ENCODE measurements at regions not wholly inside any gene's neighbourhood (a gene's known extent, or its start where the extent isn't known, plus 50 kb on each side); places are given as distances from the start of the nearest gene placed in this dataset.

DNA sequence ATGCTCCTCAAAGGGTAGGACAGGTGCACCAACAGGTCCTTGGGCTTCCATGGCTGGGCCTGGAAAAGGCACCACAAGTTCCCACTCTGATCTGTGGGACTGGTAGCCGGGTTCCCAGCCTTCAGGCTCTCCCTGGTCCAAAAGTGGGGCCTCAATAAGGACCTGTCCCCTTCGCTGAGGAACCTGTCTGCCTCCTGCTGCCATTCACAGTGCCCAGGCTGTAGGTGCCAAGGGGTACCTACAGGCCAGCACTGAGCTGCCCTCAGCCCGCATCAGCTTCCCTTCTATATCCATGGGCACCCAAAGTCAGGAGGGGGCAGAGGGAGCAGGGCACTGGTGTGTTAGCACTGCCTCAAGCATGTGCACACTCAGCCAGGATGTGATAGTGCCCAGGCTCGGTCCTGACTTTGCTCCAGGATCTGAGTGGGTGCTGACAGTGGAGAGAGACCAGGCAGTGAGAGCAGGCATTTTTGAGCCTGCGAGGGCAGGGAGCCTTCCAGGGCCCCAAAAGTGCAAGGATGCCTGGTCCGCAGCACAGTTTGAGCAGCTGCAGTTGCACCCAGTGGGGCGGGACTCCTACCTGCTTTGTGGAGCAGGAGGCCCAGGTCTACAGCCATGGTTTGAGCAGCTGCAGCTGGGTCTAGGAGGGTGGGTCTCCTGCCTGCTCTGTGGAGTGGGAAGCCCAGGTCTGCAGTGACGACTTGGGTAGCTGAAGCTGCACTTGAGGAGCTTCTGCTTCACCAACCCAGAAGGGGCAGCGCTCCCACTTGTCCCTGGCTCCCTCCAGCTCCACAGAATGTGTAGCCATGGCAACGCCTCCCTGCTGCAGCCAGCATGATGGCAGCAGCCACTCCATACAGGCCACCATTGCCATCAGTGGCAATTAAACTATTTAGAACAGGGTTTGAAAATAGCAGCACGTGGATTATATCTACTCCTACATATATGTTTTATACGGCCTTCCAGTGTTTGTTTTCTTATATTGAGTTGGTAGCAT is 376.4 kb downstream of the KCTD8 start:
- no peak for DNase-seq (ENCODE audit: extremely low read depth, low read depth)

DNA sequence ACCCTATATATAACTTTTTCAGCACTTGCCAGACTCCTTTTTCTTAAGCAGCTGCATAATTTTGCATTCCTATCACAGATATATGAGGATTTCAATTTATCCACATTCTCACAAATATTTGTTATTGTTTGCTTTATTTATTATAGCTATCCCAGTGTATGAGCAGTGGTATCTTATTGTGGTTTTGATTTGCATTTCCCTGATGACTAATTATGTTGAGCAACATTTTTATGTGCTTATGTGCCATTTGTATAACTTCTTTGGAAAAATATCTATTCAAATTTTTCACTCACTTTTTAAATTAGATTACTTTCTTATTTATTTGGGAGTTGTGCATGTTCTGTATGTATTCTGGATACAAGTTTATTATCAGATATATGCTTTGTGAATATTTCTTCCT is 361.9 kb downstream of the KCTD8 start:
- no peak for DNase-seq (ENCODE audit: extremely low read depth, low read depth)

DNA sequence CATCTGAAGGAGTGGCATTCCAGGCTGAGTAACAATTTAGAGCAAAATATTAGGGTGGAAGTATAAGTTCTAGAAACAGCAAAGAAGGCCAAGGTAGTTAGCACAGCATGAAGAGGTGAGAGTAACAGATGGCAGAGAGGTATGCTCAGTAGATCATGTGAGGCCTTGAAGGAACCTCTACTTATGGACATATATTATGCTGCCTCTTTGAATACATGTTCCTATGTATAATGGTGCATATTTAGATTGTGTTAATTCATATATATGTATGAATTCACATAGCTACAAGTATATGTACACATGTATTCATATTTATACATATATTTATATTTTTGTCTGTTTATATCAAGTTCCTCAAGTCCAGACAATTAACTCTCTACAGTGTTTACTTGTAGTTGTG is 355.2 kb downstream of the KCTD8 start:
- no peak for DNase-seq (ENCODE audit: extremely low read depth, low read depth)

DNA sequence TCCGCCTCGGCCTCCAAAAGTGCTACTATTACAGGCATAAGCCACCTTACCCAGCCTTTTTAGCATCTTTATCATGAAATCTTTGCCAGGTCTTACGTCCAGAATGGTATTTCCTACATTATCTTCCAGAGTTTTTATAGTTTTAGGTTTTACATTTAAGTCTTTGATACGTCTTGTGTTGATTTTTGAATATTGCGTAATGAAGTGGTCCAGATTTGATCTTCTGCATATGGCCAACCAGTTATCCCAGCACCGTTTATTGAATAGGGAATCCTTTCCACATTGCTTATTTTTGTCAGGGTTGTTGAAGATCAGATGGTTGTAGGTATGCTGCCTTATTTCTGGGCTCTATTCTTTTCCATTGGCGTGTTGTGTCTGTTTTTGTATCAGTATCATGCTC is 349.6 kb downstream of the KCTD8 start:
- DNase-seq (ENCODE audit: extremely low read depth, low read depth): no peak

DNA sequence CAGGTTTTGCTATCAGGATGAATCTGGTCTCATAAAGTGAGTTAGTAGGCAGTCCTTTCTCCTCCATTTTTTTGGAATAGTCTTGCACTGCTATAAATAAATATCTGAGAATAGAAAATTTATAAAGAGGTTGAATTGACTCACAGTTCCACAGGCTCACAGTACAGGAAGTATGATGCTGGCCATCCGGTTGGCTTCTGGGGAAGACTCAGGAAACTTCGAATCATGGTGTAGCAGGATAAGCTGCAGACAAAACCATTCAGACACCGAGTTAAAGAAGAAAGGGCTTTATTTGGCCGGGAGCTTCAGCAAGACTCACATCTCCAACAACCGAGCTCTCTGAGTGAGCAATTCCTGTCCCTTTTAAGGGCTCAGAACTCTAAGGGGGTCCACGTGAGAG is 348.2 kb downstream of the KCTD8 start:
- no peak for DNase-seq (ENCODE audit: extremely low read depth, low read depth)

DNA sequence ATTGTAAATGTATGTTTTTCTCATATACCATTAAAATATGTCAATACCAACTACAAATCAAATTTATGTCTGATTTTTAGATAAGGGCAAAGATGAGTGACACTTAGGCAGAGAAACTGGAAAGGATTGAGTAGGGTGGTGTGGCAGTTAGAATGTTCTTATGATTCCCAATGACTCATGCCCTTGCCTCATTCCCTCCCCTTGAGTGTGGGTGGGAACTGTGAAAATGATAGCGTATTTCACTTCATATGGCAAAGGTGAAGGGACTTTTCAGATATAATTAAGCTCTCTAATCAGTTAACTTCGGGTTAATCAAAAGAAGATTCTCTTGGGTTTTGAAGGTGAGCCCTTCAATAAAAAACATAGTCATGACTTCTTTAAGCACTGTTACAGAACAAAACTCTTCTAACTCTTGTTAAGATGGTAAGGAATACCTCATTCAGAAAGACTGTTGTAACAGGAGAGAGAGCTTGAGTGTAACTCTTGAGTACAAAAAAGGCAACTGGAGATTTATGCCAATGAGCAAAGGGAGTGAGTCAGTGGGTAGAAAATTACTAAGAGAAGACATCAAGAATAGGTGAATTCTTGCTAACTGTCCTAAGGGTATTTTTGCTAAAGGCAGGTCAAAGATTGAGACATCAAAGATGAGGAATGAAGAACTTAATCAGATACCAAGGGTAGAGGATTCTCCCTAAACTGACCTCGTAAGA is 329.5 kb downstream of the KCTD8 start:
- DNase-seq (ENCODE audit: extremely low read depth, low read depth): no peak

DNA sequence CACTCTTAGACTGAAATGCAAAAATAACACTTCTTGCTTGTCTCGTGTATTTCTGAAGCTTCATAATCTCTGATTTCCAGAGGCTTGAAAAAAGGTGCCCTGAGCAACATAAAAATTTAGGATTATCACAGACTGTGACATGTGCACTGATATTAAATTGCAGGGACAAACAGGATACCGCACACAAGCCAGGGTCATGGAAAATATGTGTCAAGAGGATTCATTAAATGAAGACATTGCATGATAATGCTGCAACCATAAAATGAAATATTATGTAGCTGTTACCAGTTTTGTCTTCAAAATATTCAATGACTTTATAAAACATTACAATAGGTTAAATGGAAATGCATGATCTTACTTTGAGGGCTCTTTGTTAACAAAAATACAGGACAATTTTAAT is 328.0 kb downstream of the KCTD8 start:
- no peak for DNase-seq (ENCODE audit: extremely low read depth, low read depth)

DNA sequence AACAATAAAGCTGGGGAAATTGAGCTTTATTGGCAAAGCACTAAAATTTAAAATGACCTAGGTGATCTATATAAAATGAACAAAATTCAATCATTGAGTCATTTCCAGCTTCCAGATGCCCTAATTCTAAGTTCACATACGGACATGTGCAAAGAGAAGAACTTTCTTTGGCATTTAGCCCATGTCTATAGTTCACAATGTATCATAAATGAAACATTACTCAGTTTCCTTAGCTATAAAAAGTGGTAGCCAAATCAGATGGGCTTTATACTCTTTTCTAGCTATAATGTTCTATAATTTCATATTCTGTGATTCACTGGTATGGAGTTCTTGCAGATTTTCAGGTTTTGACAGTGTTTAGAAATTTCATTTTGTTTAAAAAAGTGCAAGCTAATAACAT is 327.4 kb downstream of the KCTD8 start:
- no peak for DNase-seq (ENCODE audit: extremely low read depth, low read depth)

Small RNA genes lying in the stretch of these regions (small RNA-seq; reads per million reads assigned to genes)
- gene AC098590.2 (0 reads per million in 2 experiments), gene RN7SL193P (0 reads per million in 2 experiments)

Data from NCI-H460 (cell line).